Activated CD8-positive, alpha-beta T cell treated with anti-CD3 and anti-CD28 coated beads for 36 hours (primary cell): ENCODE measurements at regions not wholly inside any gene's neighbourhood (a gene's known extent, or its start where the extent isn't known, plus 50 kb on each side); places are given as distances from the start of the nearest gene placed in this dataset.

Experiments
- ATAC-seq: fragments of 200-7000 bp; cut with Tn5 transposase; one replicate; pipeline ENCODE4 v1.10.0; 2021; ENCODE audit warnings: mild to moderate bottlenecking, moderate library complexity
- CTCF ChIA-PET: fragments of 350-600 bp; sonication (Branson Sonifier 250); formaldehyde crosslinking; loops from one replicate; lab custom pipeline; 2021; ENCODE audit warnings: antibody characterized with exemption; lab: Charles Lee
- POLR2A ChIA-PET: fragments of 350-600 bp; sonication (Branson Sonifier 250); formaldehyde crosslinking; loops from one replicate; lab custom pipeline; 2021; ENCODE audit warnings: antibody characterized with exemption; lab: Charles Lee
- DNase-seq: peaks from one replicate; pipeline ENCODE4 v3.0.0-alpha.2; 2020
- H3K27ac Mint-ChIP-seq: one replicate; pipeline ENCODE4 v1.8.0; 2021; ENCODE audit warnings: mild to moderate bottlenecking, mixed read lengths
- H3K27me3 Mint-ChIP-seq: one replicate; pipeline ENCODE4 v1.8.0; 2021; ENCODE audit warnings: mixed read lengths
- H3K36me3 Mint-ChIP-seq: one replicate; pipeline ENCODE4 v1.8.0; 2021; ENCODE audit warnings: low read depth, mixed read lengths
- H3K4me1 Mint-ChIP-seq: one replicate; pipeline ENCODE4 v1.8.0; 2021; ENCODE audit warnings: low read depth, mixed read lengths
- H3K4me3 Mint-ChIP-seq: one replicate; pipeline ENCODE4 v1.8.0; 2021; ENCODE audit warnings: mild to moderate bottlenecking, moderate library complexity, mixed read lengths
- H3K9me3 Mint-ChIP-seq: one replicate; pipeline ENCODE4 v1.8.0; 2021; ENCODE audit warnings: mixed read lengths
- CTCF ChIP-seq: fragments of 200-600 bp; IDR thresholded peaks from one replicate; pipeline ENCODE4 v1.8.0; 2022; ENCODE audit warnings: antibody characterized with exemption, mild to moderate bottlenecking
- intact Hi-C: fragments of 100-400 bp; cut with micrococcal nuclease; formaldehyde crosslinking; loops from one replicate; pipeline ENCODE4 v1.10.0; 2022

- DNase-seq = no peak
- Mint-ChIP-seq H3K4me3 (no peak overlapping the region), H3K4me1 (no peaks in the 10 kb centered on the region), H3K27ac (no peak overlapping the region), H3K9me3 (peaks cover 1% of the 10 kb centered on the region), H3K27me3 (peaks cover 10% of the 10 kb centered on the region), H3K36me3 (no peaks in the 10 kb centered on the region)
- no peak for TF ChIP-seq CTCF
- intact Hi-C loops = no loop called here
- ChIA-PET CTCF (no interaction called here), POLR2A (no interaction called here)
- ATAC-seq = no peak
These were observed 289.5 kb upstream of the CCDC196 start for GRCh38 chr14:66196670-66197069.

GRCh38 chr14:66197276-66197675 is 288.9 kb upstream of the CCDC196 start:
- H3K4me1 Mint-ChIP-seq = no peaks in the 10 kb centered on the region
- H3K27me3 Mint-ChIP-seq = peaks cover 10% of the 10 kb centered on the region
- TF ChIP-seq CTCF = no peak
- ATAC-seq (no peak), DNase-seq (no peak)
- no peaks in the 10 kb centered on the region for H3K36me3 Mint-ChIP-seq
- peaks cover 3% of the 10 kb centered on the region for H3K9me3 Mint-ChIP-seq
- ChIA-PET CTCF (no interaction called here), POLR2A (no interaction called here)
- intact Hi-C loops = no loop called here
- H3K4me3 Mint-ChIP-seq = no peak overlapping the region
- no peak overlapping the region for H3K27ac Mint-ChIP-seq

GRCh38 chr14:66206554-66206953 is 279.6 kb upstream of the CCDC196 start:
- Mint-ChIP-seq H3K27me3 (peaks cover 1% of the 10 kb centered on the region), H3K27ac (no peak overlapping the region), H3K4me1 (no peaks in the 10 kb centered on the region), H3K4me3 (no peak overlapping the region), H3K36me3 (no peaks in the 10 kb centered on the region), H3K9me3 (peaks cover 21% of the 10 kb centered on the region)
- no peak for TF ChIP-seq CTCF
- intact Hi-C loops = no loop called here
- peak; percentile 3 for DNase-seq
- CTCF ChIA-PET = interaction anchor here (0.6 kb wide), 1 partner anchor 28 kb away, joined by 3 read pairs; no protein-coding TSS in a partner anchor
- POLR2A ChIA-PET = no interaction called here
- no peak for ATAC-seq

GRCh38 chr14:66216763-66217162 is 269.4 kb upstream of the CCDC196 start:
- no peak overlapping the region for H3K27ac Mint-ChIP-seq
- ATAC-seq (no peak), DNase-seq (no peak)
- POLR2A ChIA-PET = no interaction called here
- H3K9me3 Mint-ChIP-seq = peaks cover 9% of the 10 kb centered on the region
- intact Hi-C loops = no loop called here
- H3K27me3 Mint-ChIP-seq = peaks cover 2% of the 10 kb centered on the region
- H3K4me1 Mint-ChIP-seq = no peaks in the 10 kb centered on the region
- H3K4me3 Mint-ChIP-seq = no peak overlapping the region
- TF ChIP-seq CTCF = no peak
- H3K36me3 Mint-ChIP-seq = no peaks in the 10 kb centered on the region
- CTCF ChIA-PET = no interaction called here

- H3K27ac Mint-ChIP-seq = no peak overlapping the region
- no peak overlapping the region for H3K4me3 Mint-ChIP-seq
- CTCF ChIA-PET = no interaction called here
- H3K4me1 Mint-ChIP-seq = no peaks in the 10 kb centered on the region
- POLR2A ChIA-PET = interaction anchor here (0.7 kb wide), 1 partner anchor 1393 kb away, joined by 3 read pairs; no protein-coding TSS in a partner anchor
- intact Hi-C loops = no loop called here
- ATAC-seq (no peak), DNase-seq (no peak)
- no peaks in the 10 kb centered on the region for H3K36me3 Mint-ChIP-seq
- peaks cover 2% of the 10 kb centered on the region for H3K27me3 Mint-ChIP-seq
- H3K9me3 Mint-ChIP-seq = peaks cover 9% of the 10 kb centered on the region
- TF ChIP-seq CTCF = no peak
These were observed 266.3 kb upstream of the CCDC196 start for GRCh38 chr14:66219886-66220285.
